Choroid plexus epithelial cell (primary cell): ENCODE measurements at regions not wholly inside any gene's neighbourhood (a gene's known extent, or its start where the extent isn't known, plus 50 kb on each side); places are given as distances from the start of the nearest gene placed in this dataset.
A peak's percentile ranks its signal among the peaks of the same experiment; 100 is the strongest.

Experiments
- DNase-seq: peaks from one replicate; pipeline ENCODE4 v3.0.0-alpha.2; 2010; ENCODE audit warnings: low read depth
- H3K4me3 ChIP-seq: 2 replicates; pipeline ENCODE4 v1.5.1; 2011; ENCODE audit warnings: low read depth, mild to moderate bottlenecking, control low read depth, low read length, moderate library complexity
- CTCF ChIP-seq: conservative IDR thresholded peaks from 2 replicates; pipeline ENCODE4 v1.5.1; 2011; ENCODE audit warnings: low read depth, mild to moderate bottlenecking, control low read depth, inconsistent platforms, low read length, moderate library complexity

- peak overlapping the region; percentile 38 for H3K4me3 ChIP-seq
- no peak for TF ChIP-seq CTCF
- DNase-seq, result peak; percentile 89
Measured at GRCh38 chr3:73766599-73767381, 142.0 kb upstream of the PDZRN3 start.

GRCh38 chr3:73765878-73766545, 141.3 kb upstream of the PDZRN3 start:
- TF ChIP-seq CTCF, result no peak
- no peak for DNase-seq
- H3K4me3 ChIP-seq, result no peak overlapping the region

GRCh38 chr3:73762855-73763254, 138.1 kb upstream of the PDZRN3 start:
- no peak overlapping the region for H3K4me3 ChIP-seq
- no peak for TF ChIP-seq CTCF
- DNase-seq, result no peak

- H3K4me3 ChIP-seq, result no peak overlapping the region
- no peak for TF ChIP-seq CTCF
- no peak for DNase-seq
Measured at GRCh38 chr3:73759297-73759711, 134.6 kb upstream of the PDZRN3 start.

- no peak for TF ChIP-seq CTCF
- no peak for DNase-seq
- H3K4me3 ChIP-seq, result no peak overlapping the region
Measured at GRCh38 chr3:73757536-73757935, 132.8 kb upstream of the PDZRN3 start.

- DNase-seq, result no peak
- H3K4me3 ChIP-seq, result no peak overlapping the region
- no peak for TF ChIP-seq CTCF
Measured at GRCh38 chr3:73753985-73754384, 129.2 kb upstream of the PDZRN3 start.
